Epidermal melanocyte (primary cell): ENCODE measurements at regions not wholly inside any gene's neighbourhood (a gene's known extent, or its start where the extent isn't known, plus 50 kb on each side); places are given as distances from the start of the nearest gene placed in this dataset.
"Not testable (repeated sequence)": the region's sequence is repeated elsewhere in the genome, so short reads cannot be mapped to it uniquely, and the experiment has no call there.

Source experiments
- DNase-seq: peaks from one replicate; pipeline ENCODE4 v3.0.0; 2011; ENCODE audit warnings: low spot score; ENCODE audit not compliant: insufficient read length

DNA sequence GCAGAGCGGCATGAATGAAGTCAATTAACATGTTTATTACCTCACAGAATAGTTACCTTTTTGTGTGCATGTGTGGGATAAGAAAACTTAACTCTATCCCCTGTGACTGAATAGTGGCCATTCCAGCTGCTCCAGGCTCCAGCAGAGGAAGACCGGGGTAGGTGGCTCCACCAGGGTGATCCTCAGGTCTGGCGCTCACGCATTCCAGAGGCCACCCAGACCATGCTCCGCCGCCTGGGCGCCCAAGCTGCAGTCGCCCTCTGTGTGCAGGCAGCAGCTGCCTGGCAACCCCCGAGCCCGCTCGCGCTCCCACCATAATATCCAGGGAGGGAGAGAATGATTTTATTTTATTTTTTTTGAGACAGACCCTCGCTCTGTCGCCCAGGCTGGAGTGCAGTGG, 1474.5 kb upstream of the TPTE start:
- not testable (repeated sequence) for DNase-seq

DNA sequence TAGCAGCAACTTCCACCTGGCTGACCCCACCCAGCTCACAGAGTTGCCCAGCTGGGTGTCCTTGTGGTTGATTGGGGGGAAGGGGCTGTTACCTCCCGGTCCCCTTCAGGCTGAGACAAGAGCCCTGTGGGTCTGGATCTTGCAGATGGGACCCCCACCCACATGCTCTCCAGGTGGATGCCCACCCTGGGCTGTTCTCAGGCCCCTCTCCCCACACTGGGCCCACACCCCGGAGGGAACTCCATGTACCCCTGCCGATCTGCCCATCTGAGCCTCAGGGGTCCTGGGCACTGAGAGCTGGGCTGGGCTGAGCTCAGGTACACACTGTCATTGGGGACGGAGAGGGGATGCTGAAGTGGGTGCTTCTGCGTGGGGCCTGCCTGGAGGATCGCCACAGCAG, 1453.9 kb upstream of the TPTE start:
- DNase-seq: not testable (repeated sequence)

DNA sequence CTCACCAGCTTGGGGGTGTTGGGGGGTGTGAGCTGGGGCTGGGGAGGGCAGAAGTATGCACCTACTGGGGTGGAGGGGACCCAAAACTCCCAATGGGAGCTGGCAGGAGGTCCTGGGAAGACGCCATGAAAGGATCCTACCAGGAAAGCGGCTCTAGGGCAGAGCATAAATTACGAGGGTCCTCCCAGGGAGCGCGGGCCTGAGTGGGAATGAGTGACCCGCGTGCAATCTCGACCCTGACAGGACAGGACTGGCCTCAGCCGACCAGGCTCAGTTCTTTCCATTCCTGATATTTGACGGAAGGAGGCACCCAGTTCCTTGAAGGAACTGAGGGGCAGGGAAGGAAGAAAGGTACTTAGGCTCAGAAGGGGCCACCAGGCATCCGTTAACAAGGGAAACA, 1452.8 kb upstream of the TPTE start:
- DNase-seq: not testable (repeated sequence)

DNA sequence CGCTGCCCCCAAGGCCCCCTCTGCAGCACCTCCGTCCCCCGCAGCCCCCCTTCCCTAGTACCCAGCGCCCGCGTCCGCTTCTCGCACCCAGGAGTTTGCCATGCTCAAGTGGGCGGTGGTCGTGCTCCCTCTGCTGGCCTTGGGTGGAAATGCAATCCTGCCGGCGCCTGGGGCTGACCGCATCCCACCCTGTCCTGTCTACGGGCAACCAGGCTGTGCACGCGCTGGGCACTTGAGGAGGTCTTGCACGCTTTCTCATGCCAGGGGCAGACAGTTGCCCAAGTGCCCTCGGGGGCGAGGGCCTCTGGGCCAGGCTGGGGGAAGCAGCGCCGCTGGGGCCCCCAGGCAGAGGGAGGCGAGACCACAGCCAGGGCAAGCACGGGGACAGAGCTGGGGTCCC, 1450.7 kb upstream of the TPTE start:
- not testable (repeated sequence) for DNase-seq

DNA sequence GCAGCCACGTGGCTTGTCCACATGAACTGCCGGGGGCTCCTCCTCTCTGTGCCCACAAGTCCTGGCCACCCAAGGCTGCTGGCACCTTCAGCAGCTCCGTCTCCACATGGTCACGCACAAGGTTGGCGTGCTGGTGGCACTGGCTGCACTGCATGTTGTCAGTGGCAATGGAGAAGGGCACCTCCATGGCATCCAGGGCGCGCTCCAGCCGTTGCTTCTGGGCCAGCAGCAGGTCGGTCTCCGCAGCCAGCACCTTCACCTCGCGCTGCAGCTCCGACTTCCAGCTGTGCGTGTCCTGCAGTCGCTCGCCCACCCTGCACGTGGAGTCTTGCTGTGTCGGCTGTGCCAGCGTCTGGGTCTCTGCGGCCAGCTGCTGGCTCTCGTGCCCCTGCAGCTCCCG, 1448.4 kb upstream of the TPTE start:
- DNase-seq: not testable (repeated sequence)

DNA sequence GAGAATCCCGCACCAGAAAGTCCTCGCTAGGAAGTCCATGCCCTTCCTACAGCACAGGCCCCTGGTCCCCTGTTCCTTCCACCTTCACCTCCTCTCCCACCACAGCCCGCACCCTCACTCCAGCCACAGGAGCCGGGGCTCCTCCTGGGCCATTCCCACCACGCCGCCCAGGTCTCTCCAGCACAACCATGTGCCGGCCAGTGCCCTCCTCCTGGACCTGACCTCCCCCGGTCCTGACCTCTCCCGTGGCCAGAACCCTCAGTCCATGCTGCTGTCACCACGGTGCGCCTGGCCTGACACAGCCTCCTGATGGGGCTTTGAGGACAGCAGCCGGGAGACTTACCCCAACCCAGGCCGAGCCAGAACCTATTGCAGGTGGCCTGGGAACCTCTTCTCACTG, 1446.6 kb upstream of the TPTE start:
- DNase-seq: not testable (repeated sequence)

DNA sequence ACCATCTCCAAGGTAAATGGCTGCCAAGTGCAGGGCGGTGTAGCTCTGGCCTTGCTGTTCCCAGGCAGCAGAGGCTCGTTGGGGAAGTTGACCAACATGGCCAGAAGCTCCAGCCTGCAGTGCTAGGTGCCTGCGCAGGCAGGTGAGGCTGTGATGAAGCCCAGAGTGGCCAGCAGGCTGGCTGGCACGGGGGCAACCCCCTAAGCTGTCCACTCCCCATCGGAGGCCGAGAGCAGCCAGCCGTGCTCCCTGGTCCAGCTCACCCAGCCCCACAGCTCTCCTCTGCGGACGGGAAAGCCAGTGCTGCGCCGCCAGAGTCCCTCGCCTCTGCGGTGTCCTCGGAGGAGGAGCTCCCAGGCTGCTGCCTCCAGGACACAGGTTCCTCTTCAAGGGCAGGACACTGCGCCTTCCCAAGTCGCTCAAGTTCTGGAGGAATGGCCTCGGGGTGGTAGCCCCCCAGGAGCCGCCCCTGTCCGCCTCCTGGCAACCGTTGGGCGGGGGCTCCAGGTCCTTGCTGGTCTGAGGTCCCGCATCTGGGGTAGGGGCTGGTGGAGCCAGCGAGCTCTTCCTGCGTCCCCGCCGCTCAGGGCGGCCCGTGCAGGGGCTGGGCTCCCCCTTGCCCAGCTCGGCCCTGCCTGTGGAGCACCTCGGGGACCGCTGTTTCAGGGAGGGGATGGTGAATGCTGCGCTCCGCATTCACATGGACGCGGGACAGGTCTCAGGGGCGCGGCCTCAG, 1438.1 kb upstream of the TPTE start:
- not testable (repeated sequence) for DNase-seq

DNA sequence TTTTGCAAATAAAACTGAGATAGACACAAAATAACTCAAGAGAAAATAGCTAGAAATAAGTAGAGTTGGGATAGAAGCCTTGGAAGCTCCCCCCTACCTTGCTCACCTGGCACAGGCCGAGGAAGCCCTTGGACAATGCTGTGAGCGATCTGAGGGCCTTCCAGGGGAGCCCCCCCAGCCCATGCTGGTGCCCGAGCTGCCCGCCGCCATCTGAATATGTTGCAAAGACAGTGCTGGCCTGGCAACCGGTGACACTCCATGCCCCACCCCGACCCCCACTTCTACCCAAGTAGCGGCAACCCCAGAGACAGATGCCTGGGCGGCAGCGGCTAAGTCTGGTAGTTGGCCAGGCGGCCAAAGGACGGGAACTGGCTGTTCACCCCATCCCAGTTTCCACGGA, 1435.1 kb upstream of the TPTE start:
- DNase-seq: not testable (repeated sequence)

DNA sequence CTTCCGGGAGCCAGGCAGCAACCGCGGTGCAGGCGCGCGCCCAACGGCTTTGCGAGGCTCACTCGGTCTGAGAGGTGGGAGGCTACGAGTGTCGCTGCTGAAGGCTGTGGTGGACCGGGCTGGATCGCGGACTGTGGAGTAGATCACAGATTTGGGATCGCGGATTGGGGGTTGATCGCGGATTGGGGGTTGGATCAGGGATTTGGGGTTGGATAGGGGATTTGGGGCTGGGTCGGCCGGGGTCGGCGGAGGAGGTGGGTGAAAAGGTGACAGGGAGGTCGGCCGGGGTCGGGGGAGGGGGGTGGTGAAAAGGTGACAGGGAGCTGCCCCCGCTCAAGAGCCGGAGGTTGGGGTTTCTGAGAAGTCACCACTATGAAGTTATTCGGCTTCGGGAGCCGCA, 1433.6 kb upstream of the TPTE start:
- DNase-seq: not testable (repeated sequence)

DNA sequence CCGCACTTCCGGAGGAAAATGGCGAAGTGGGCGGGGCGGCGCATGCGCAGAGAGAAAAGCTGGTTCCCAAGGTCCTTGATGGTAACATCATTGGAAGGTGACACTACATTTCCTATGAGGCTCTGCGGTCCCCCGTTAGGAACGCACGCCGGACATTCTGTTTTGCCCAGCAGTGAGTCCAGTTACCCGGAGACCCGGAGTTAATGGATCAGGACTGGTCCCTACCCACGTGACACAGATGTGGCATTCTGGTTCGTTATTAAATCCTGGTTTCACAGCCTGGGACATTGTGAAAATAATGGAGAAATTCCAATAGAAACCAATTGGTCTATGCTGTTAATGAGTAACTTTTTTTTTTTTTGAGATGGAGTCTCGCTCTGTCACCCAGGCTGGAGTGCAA, 1391.6 kb upstream of the TPTE start:
- DNase-seq: not testable (repeated sequence)

DNA sequence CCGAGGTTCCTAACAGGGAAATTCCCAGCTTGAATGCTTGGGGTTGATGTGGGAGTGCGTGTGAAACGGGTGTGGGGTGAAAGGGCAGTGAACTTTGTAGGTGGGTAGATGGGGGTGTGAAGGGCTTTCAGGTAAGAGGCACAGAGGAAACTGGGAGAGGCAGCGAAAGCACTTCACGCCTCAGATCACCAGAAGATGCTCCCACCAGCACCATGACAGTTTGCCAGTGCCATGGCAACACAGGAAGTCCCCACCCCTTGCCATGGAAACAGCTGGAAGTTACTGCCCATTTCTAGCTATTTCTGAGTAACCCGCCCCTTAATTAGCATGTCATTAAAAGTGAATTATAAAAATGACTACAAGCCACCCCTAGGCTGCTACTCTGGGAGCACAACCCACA, 1390.6 kb upstream of the TPTE start:
- not testable (repeated sequence) for DNase-seq
